ENCODE measurements at regions not wholly inside any gene's neighbourhood (a gene's known extent, or its start where the extent isn't known, plus 50 kb on each side); places are given as distances from the start of the nearest gene placed in this dataset.
"Not testable (repeated sequence)": the region's sequence is repeated elsewhere in the genome, so short reads cannot be mapped to it uniquely, and the experiment has no call there.

- no peak overlapping the region for H3K4me3 ChIP-seq (ENCODE audit: low read depth in 1 of 2, low read length in 2 of 2)
- no peaks in the 10 kb centered on the region for H3K9me3 ChIP-seq (ENCODE audit: control insufficient read depth in 1 of 2, low read length in 2 of 2)
- no peak overlapping the region for H3K9ac ChIP-seq (ENCODE audit: low read depth in 1 of 2, low read length in 2 of 2)
- H3K36me3 ChIP-seq (ENCODE audit: control insufficient read depth in 1 of 2, insufficient read depth in 2 of 2, low read length in 2 of 2) = no peaks in the 10 kb centered on the region
- H3K27me3 ChIP-seq (ENCODE audit: control insufficient read depth in 1 of 2, insufficient read depth in 2 of 2, low read length in 2 of 2) = no peaks in the 10 kb centered on the region
- H3K27ac ChIP-seq (ENCODE audit: low read depth, low read length) = no peak overlapping the region
- H3K4me1 ChIP-seq (ENCODE audit: control insufficient read depth in 1 of 2, insufficient read depth in 2 of 2, low read length in 2 of 2) = no peaks in the 10 kb centered on the region
Measured at GRCh38 chr3:118629821-118630220, 404.8 kb downstream of the IGSF11 start.

- Histone ChIP-seq H3K36me3 (ENCODE audit: control insufficient read depth in 1 of 2, insufficient read depth in 2 of 2, low read length in 2 of 2) (no peaks in the 10 kb centered on the region), H3K9me3 (ENCODE audit: control insufficient read depth in 1 of 2, low read length in 2 of 2) (no peaks in the 10 kb centered on the region), H3K27ac (ENCODE audit: low read depth, low read length) (no peak overlapping the region), H3K9ac (ENCODE audit: low read depth in 1 of 2, low read length in 2 of 2) (no peak overlapping the region), H3K27me3 (ENCODE audit: control insufficient read depth in 1 of 2, insufficient read depth in 2 of 2, low read length in 2 of 2) (no peaks in the 10 kb centered on the region), H3K4me1 (ENCODE audit: control insufficient read depth in 1 of 2, insufficient read depth in 2 of 2, low read length in 2 of 2) (no peaks in the 10 kb centered on the region), H3K4me3 (ENCODE audit: low read depth in 1 of 2, low read length in 2 of 2) (no peak overlapping the region)
Measured at GRCh38 chr3:118635711-118636110, 398.9 kb downstream of the IGSF11 start.

- H3K4me3 ChIP-seq (ENCODE audit: low read depth in 1 of 2, low read length in 2 of 2) = no peak overlapping the region
- no peaks in the 10 kb centered on the region for H3K9me3 ChIP-seq (ENCODE audit: control insufficient read depth in 1 of 2, low read length in 2 of 2)
- H3K27me3 ChIP-seq (ENCODE audit: control insufficient read depth in 1 of 2, insufficient read depth in 2 of 2, low read length in 2 of 2) = no peaks in the 10 kb centered on the region
- H3K4me1 ChIP-seq (ENCODE audit: control insufficient read depth in 1 of 2, insufficient read depth in 2 of 2, low read length in 2 of 2) = no peaks in the 10 kb centered on the region
- H3K9ac ChIP-seq (ENCODE audit: low read depth in 1 of 2, low read length in 2 of 2) = no peak overlapping the region
- H3K36me3 ChIP-seq (ENCODE audit: control insufficient read depth in 1 of 2, insufficient read depth in 2 of 2, low read length in 2 of 2) = no peaks in the 10 kb centered on the region
- no peak overlapping the region for H3K27ac ChIP-seq (ENCODE audit: low read depth, low read length)
Measured at GRCh38 chr3:118636841-118637240, 397.8 kb downstream of the IGSF11 start.

GRCh38 chr3:118637846-118638245 is 396.8 kb downstream of the IGSF11 start:
- H3K4me3 ChIP-seq (ENCODE audit: low read depth in 1 of 2, low read length in 2 of 2) = no peak overlapping the region
- no peaks in the 10 kb centered on the region for H3K4me1 ChIP-seq (ENCODE audit: control insufficient read depth in 1 of 2, insufficient read depth in 2 of 2, low read length in 2 of 2)
- H3K36me3 ChIP-seq (ENCODE audit: control insufficient read depth in 1 of 2, insufficient read depth in 2 of 2, low read length in 2 of 2) = no peaks in the 10 kb centered on the region
- H3K27me3 ChIP-seq (ENCODE audit: control insufficient read depth in 1 of 2, insufficient read depth in 2 of 2, low read length in 2 of 2) = no peaks in the 10 kb centered on the region
- no peaks in the 10 kb centered on the region for H3K9me3 ChIP-seq (ENCODE audit: control insufficient read depth in 1 of 2, low read length in 2 of 2)
- no peak overlapping the region for H3K27ac ChIP-seq (ENCODE audit: low read depth, low read length)
- no peak overlapping the region for H3K9ac ChIP-seq (ENCODE audit: low read depth in 1 of 2, low read length in 2 of 2)

- no peaks in the 10 kb centered on the region for H3K27me3 ChIP-seq (ENCODE audit: control insufficient read depth in 1 of 2, insufficient read depth in 2 of 2, low read length in 2 of 2)
- no peak overlapping the region for H3K9ac ChIP-seq (ENCODE audit: low read depth in 1 of 2, low read length in 2 of 2)
- no peaks in the 10 kb centered on the region for H3K4me1 ChIP-seq (ENCODE audit: control insufficient read depth in 1 of 2, insufficient read depth in 2 of 2, low read length in 2 of 2)
- H3K9me3 ChIP-seq (ENCODE audit: control insufficient read depth in 1 of 2, low read length in 2 of 2) = no peaks in the 10 kb centered on the region
- no peak overlapping the region for H3K4me3 ChIP-seq (ENCODE audit: low read depth in 1 of 2, low read length in 2 of 2)
- no peaks in the 10 kb centered on the region for H3K36me3 ChIP-seq (ENCODE audit: control insufficient read depth in 1 of 2, insufficient read depth in 2 of 2, low read length in 2 of 2)
- no peak overlapping the region for H3K27ac ChIP-seq (ENCODE audit: low read depth, low read length)
Measured at GRCh38 chr3:118641608-118642007, 393.0 kb downstream of the IGSF11 start.

GRCh38 chr3:118671192-118671591 is 363.5 kb downstream of the IGSF11 start:
- Histone ChIP-seq H3K4me1 (ENCODE audit: control insufficient read depth in 1 of 2, insufficient read depth in 2 of 2, low read length in 2 of 2) (no peaks in the 10 kb centered on the region), H3K9ac (ENCODE audit: low read depth in 1 of 2, low read length in 2 of 2) (no peak overlapping the region), H3K36me3 (ENCODE audit: control insufficient read depth in 1 of 2, insufficient read depth in 2 of 2, low read length in 2 of 2) (no peaks in the 10 kb centered on the region), H3K27me3 (ENCODE audit: control insufficient read depth in 1 of 2, insufficient read depth in 2 of 2, low read length in 2 of 2) (no peaks in the 10 kb centered on the region), H3K4me3 (ENCODE audit: low read depth in 1 of 2, low read length in 2 of 2) (no peak overlapping the region), H3K9me3 (ENCODE audit: control insufficient read depth in 1 of 2, low read length in 2 of 2) (no peaks in the 10 kb centered on the region), H3K27ac (ENCODE audit: low read depth, low read length) (no peak overlapping the region)

GRCh38 chr3:118675305-118675704 is 359.3 kb downstream of the IGSF11 start:
- H3K36me3 ChIP-seq (ENCODE audit: control insufficient read depth in 1 of 2, insufficient read depth in 2 of 2, low read length in 2 of 2) = no peaks in the 10 kb centered on the region
- H3K27me3 ChIP-seq (ENCODE audit: control insufficient read depth in 1 of 2, insufficient read depth in 2 of 2, low read length in 2 of 2) = no peaks in the 10 kb centered on the region
- no peak overlapping the region for H3K9ac ChIP-seq (ENCODE audit: low read depth in 1 of 2, low read length in 2 of 2)
- no peaks in the 10 kb centered on the region for H3K4me1 ChIP-seq (ENCODE audit: control insufficient read depth in 1 of 2, insufficient read depth in 2 of 2, low read length in 2 of 2)
- H3K27ac ChIP-seq (ENCODE audit: low read depth, low read length) = no peak overlapping the region
- no peak overlapping the region for H3K4me3 ChIP-seq (ENCODE audit: low read depth in 1 of 2, low read length in 2 of 2)
- no peaks in the 10 kb centered on the region for H3K9me3 ChIP-seq (ENCODE audit: control insufficient read depth in 1 of 2, low read length in 2 of 2)

- H3K9ac ChIP-seq (ENCODE audit: low read depth in 1 of 2, low read length in 2 of 2); H3K9me3 ChIP-seq (ENCODE audit: control insufficient read depth in 1 of 2, low read length in 2 of 2); H3K36me3 ChIP-seq (ENCODE audit: control insufficient read depth in 1 of 2, insufficient read depth in 2 of 2, low read length in 2 of 2); H3K27ac ChIP-seq (ENCODE audit: low read depth, low read length); H3K4me3 ChIP-seq (ENCODE audit: low read depth in 1 of 2, low read length in 2 of 2); H3K27me3 ChIP-seq (ENCODE audit: control insufficient read depth in 1 of 2, insufficient read depth in 2 of 2, low read length in 2 of 2); H3K4me1 ChIP-seq (ENCODE audit: control insufficient read depth in 1 of 2, insufficient read depth in 2 of 2, low read length in 2 of 2): not testable (repeated sequence)
Measured at GRCh38 chr3:118678663-118679062, 356.0 kb downstream of the IGSF11 start.

- no peaks in the 10 kb centered on the region for H3K9me3 ChIP-seq (ENCODE audit: control insufficient read depth in 1 of 2, low read length in 2 of 2)
- no peak overlapping the region for H3K27ac ChIP-seq (ENCODE audit: low read depth, low read length)
- no peak overlapping the region for H3K4me3 ChIP-seq (ENCODE audit: low read depth in 1 of 2, low read length in 2 of 2)
Measured at GRCh38 chr3:118682921-118683320, 351.7 kb downstream of the IGSF11 start.

GRCh38 chr3:118683636-118684035 is 351.0 kb downstream of the IGSF11 start:
- Histone ChIP-seq H3K27ac (ENCODE audit: low read depth, low read length) (no peak overlapping the region), H3K9ac (ENCODE audit: low read depth in 1 of 2, low read length in 2 of 2) (no peak overlapping the region), H3K9me3 (ENCODE audit: control insufficient read depth in 1 of 2, low read length in 2 of 2) (no peaks in the 10 kb centered on the region), H3K4me1 (ENCODE audit: control insufficient read depth in 1 of 2, insufficient read depth in 2 of 2, low read length in 2 of 2) (no peaks in the 10 kb centered on the region), H3K36me3 (ENCODE audit: control insufficient read depth in 1 of 2, insufficient read depth in 2 of 2, low read length in 2 of 2) (no peaks in the 10 kb centered on the region), H3K27me3 (ENCODE audit: control insufficient read depth in 1 of 2, insufficient read depth in 2 of 2, low read length in 2 of 2) (no peaks in the 10 kb centered on the region), H3K4me3 (ENCODE audit: low read depth in 1 of 2, low read length in 2 of 2) (no peak overlapping the region)

More at GRCh38 chr3:118682921-118683320, 351.7 kb downstream of the IGSF11 start:
- Histone ChIP-seq H3K9ac (ENCODE audit: low read depth in 1 of 2, low read length in 2 of 2) (no peak overlapping the region), H3K4me1 (ENCODE audit: control insufficient read depth in 1 of 2, insufficient read depth in 2 of 2, low read length in 2 of 2) (no peaks in the 10 kb centered on the region), H3K27me3 (ENCODE audit: control insufficient read depth in 1 of 2, insufficient read depth in 2 of 2, low read length in 2 of 2) (no peaks in the 10 kb centered on the region), H3K36me3 (ENCODE audit: control insufficient read depth in 1 of 2, insufficient read depth in 2 of 2, low read length in 2 of 2) (no peaks in the 10 kb centered on the region)

GRCh38 chr3:118688396-118688884 is 346.2 kb downstream of the IGSF11 start:
- no peak overlapping the region for H3K9ac ChIP-seq (ENCODE audit: low read depth in 1 of 2, low read length in 2 of 2)
- no peaks in the 10 kb centered on the region for H3K27me3 ChIP-seq (ENCODE audit: control insufficient read depth in 1 of 2, insufficient read depth in 2 of 2, low read length in 2 of 2)
- H3K4me1 ChIP-seq (ENCODE audit: control insufficient read depth in 1 of 2, insufficient read depth in 2 of 2, low read length in 2 of 2) = no peaks in the 10 kb centered on the region
- H3K4me3 ChIP-seq (ENCODE audit: low read depth in 1 of 2, low read length in 2 of 2) = no peak overlapping the region
- no peak overlapping the region for H3K27ac ChIP-seq (ENCODE audit: low read depth, low read length)
- no peaks in the 10 kb centered on the region for H3K9me3 ChIP-seq (ENCODE audit: control insufficient read depth in 1 of 2, low read length in 2 of 2)
- H3K36me3 ChIP-seq (ENCODE audit: control insufficient read depth in 1 of 2, insufficient read depth in 2 of 2, low read length in 2 of 2) = no peaks in the 10 kb centered on the region
